GM10266 (cell line): ENCODE measurements at regions not wholly inside any gene's neighbourhood (a gene's known extent, or its start where the extent isn't known, plus 50 kb on each side); places are given as distances from the start of the nearest gene placed in this dataset.
"Not testable (repeated sequence)": the region's sequence is repeated elsewhere in the genome, so short reads cannot be mapped to it uniquely, and the experiment has no call there.

Experiments used
- DNase-seq: peaks from one replicate; pipeline ENCODE4 v3.0.0; 2012; ENCODE audit errors: extremely low spot score
- CTCF ChIP-seq: IDR thresholded peaks from 2 replicates; pipeline ENCODE4 v1.5.1; 2012; ENCODE audit warnings: mild to moderate bottlenecking, low read depth; ENCODE audit not compliant: control insufficient read depth, insufficient read depth; ENCODE audit errors: missing control alignments

GRCh38 chr17:5971969-5972368 is 98.2 kb upstream of the WSCD1 start:
- no peak for TF ChIP-seq CTCF
- no peak for DNase-seq

GRCh38 chr17:5973410-5973809 is 96.8 kb upstream of the WSCD1 start:
- TF ChIP-seq CTCF, result no peak
- DNase-seq, result no peak

- DNase-seq, result no peak
- no peak for TF ChIP-seq CTCF
Measured at GRCh38 chr17:5975661-5976060, 94.5 kb upstream of the WSCD1 start.

GRCh38 chr17:5976251-5976650 is 93.9 kb upstream of the WSCD1 start:
- TF ChIP-seq CTCF, result no peak
- DNase-seq, result no peak

- TF ChIP-seq CTCF, result no peak
- DNase-seq, result no peak
Measured at GRCh38 chr17:5978496-5978895, 91.7 kb upstream of the WSCD1 start.

- TF ChIP-seq CTCF, result no peak
- DNase-seq, result no peak
Measured at GRCh38 chr17:5980941-5981340, 89.2 kb upstream of the WSCD1 start.

GRCh38 chr17:5986644-5987043 is 83.5 kb upstream of the WSCD1 start:
- TF ChIP-seq CTCF, result no peak
- DNase-seq, result no peak

- no peak for TF ChIP-seq CTCF
- DNase-seq, result no peak
Measured at GRCh38 chr17:6000426-6000825, 69.8 kb upstream of the WSCD1 start.

GRCh38 chr17:6003221-6003620 is 67.0 kb upstream of the WSCD1 start:
- not testable (repeated sequence) for DNase-seq
